KMS-11 (cell line): ENCODE measurements at regions not wholly inside any gene's neighbourhood (a gene's known extent, or its start where the extent isn't known, plus 50 kb on each side); places are given as distances from the start of the nearest gene placed in this dataset.

Source experiments
- H2AFZ ChIP-seq: fragments of 200-600 bp; sonication (generic); 2 replicates; pipeline ENCODE4 v1.6.1; 2016; ENCODE audit warnings: antibody characterized with exemption, mixed run types, low read depth
- H3K27ac ChIP-seq: fragments of 200-600 bp; sonication (generic); 2 replicates; pipeline ENCODE4 v1.6.1; 2016; ENCODE audit warnings: mild to moderate bottlenecking, mixed run types
- H3K27me3 ChIP-seq: fragments of 200-600 bp; sonication (generic); 2 replicates; pipeline ENCODE4 v1.6.1; 2017; ENCODE audit warnings: mild to moderate bottlenecking, low read depth, mixed run types, moderate library complexity; ENCODE audit not compliant: insufficient read depth
- H3K36me3 ChIP-seq: fragments of 200-600 bp; sonication (generic); 2 replicates; pipeline ENCODE4 v1.6.1; 2017; ENCODE audit warnings: mild to moderate bottlenecking, mixed run types; ENCODE audit not compliant: insufficient read depth
- H3K4me1 ChIP-seq: fragments of 200-600 bp; sonication (generic); 2 replicates; pipeline ENCODE4 v1.6.1; 2016; ENCODE audit warnings: mild to moderate bottlenecking, low read depth, mixed run types; ENCODE audit not compliant: poor library complexity, severe bottlenecking
- H3K4me2 ChIP-seq: fragments of 200-600 bp; sonication (generic); 2 replicates; pipeline ENCODE4 v1.7.0; 2016; ENCODE audit warnings: mild to moderate bottlenecking, mixed run types
- H3K4me3 ChIP-seq: fragments of 200-600 bp; sonication (generic); IDR thresholded peaks from 2 replicates; pipeline ENCODE4 v1.6.1; 2017; ENCODE audit warnings: low read depth, low read length, mixed read lengths; ENCODE audit not compliant: insufficient read depth
- H3K79me2 ChIP-seq: fragments of 200-600 bp; sonication (generic); 2 replicates; pipeline ENCODE4 v1.6.1; 2016; ENCODE audit warnings: low read depth, mixed run types; ENCODE audit not compliant: insufficient read depth
- H3K9ac ChIP-seq: fragments of 200-600 bp; sonication (generic); 2 replicates; pipeline ENCODE4 v1.6.1; 2016; ENCODE audit warnings: mild to moderate bottlenecking, mixed run types
- H4K20me1 ChIP-seq: fragments of 200-600 bp; sonication (generic); 2 replicates; pipeline ENCODE4 v1.6.1; 2016; ENCODE audit warnings: mild to moderate bottlenecking, mixed run types; ENCODE audit not compliant: insufficient read depth
- CTCF ChIP-seq: fragments of 200-600 bp; sonication (generic); conservative IDR thresholded peaks from 2 replicates; pipeline ENCODE4 v1.6.1; 2017; ENCODE audit warnings: low read depth, mild to moderate bottlenecking, antibody characterized with exemption, low read length, moderate library complexity, mixed read lengths

GRCh38 chr17:33551911-33552310 lies 258.8 kb upstream of the ASIC2 start:
- TF ChIP-seq CTCF = no peak
- no peaks in the 10 kb centered on the region for H3K36me3 ChIP-seq
- no peak overlapping the region for H3K27ac ChIP-seq
- no peak overlapping the region for H3K4me3 ChIP-seq
- H4K20me1 ChIP-seq = no peaks in the 10 kb centered on the region
- no peaks in the 10 kb centered on the region for H3K27me3 ChIP-seq
- H3K4me1 ChIP-seq = no peaks in the 10 kb centered on the region
- H3K4me2 ChIP-seq = no peak overlapping the region
- H2AFZ ChIP-seq = no peak overlapping the region
- no peaks in the 10 kb centered on the region for H3K79me2 ChIP-seq
- H3K9ac ChIP-seq = no peak overlapping the region

- no peaks in the 10 kb centered on the region for H3K79me2 ChIP-seq
- no peaks in the 10 kb centered on the region for H4K20me1 ChIP-seq
- no peak overlapping the region for H3K4me3 ChIP-seq
Observed at GRCh38 chr17:33560165-33560564, 267.1 kb upstream of the ASIC2 start.

GRCh38 chr17:33560871-33561270 lies 267.8 kb upstream of the ASIC2 start:
- Histone ChIP-seq H3K9ac (no peak overlapping the region), H3K4me3 (no peak overlapping the region), H3K79me2 (no peaks in the 10 kb centered on the region), H4K20me1 (no peaks in the 10 kb centered on the region), H3K4me1 (no peaks in the 10 kb centered on the region), H3K4me2 (no peak overlapping the region), H2AFZ (no peak overlapping the region), H3K27me3 (no peaks in the 10 kb centered on the region), H3K36me3 (no peaks in the 10 kb centered on the region), H3K27ac (no peak overlapping the region)
- no peak for TF ChIP-seq CTCF

More at GRCh38 chr17:33560165-33560564, 267.1 kb upstream of the ASIC2 start:
- Histone ChIP-seq H3K36me3 (no peaks in the 10 kb centered on the region), H3K4me2 (no peak overlapping the region), H3K4me1 (no peaks in the 10 kb centered on the region), H3K9ac (no peak overlapping the region), H3K27ac (no peak overlapping the region), H3K27me3 (no peaks in the 10 kb centered on the region), H2AFZ (no peak overlapping the region)
- no peak for TF ChIP-seq CTCF

- Histone ChIP-seq H3K9ac (no peak overlapping the region), H3K36me3 (no peaks in the 10 kb centered on the region), H4K20me1 (no peaks in the 10 kb centered on the region), H3K4me1 (no peaks in the 10 kb centered on the region), H3K27ac (no peak overlapping the region), H3K4me2 (no peak overlapping the region), H3K4me3 (no peak overlapping the region), H2AFZ (no peak overlapping the region), H3K79me2 (no peaks in the 10 kb centered on the region), H3K27me3 (no peaks in the 10 kb centered on the region)
- TF ChIP-seq CTCF = no peak
Observed at GRCh38 chr17:33561569-33562334, 268.7 kb upstream of the ASIC2 start.
